Suprapubic skin (tissue), 3 donors: ENCODE measurements at regions not wholly inside any gene's neighbourhood (a gene's known extent, or its start where the extent isn't known, plus 50 kb on each side); places are given as distances from the start of the nearest gene placed in this dataset.

Experiments
- EP300 ChIP-seq: sonication (generic); formaldehyde crosslinking; IDR thresholded peaks from one replicate; pipeline ENCODE4 v1.6.1; 2017; ENCODE audit warnings: antibody characterized with exemption
- TF ChIP-seq, protein P1 (sequence below), 2 donors: fragments of 200-600 bp in 1 of 2; fragments of 450-650 bp in 1 of 2; sonication (generic) in 1 of 2; IDR thresholded peaks; one replicate each; pipeline ENCODE4 v1.5.1; 2016 to 2019; ENCODE audit warnings: antibody characterized with exemption in 2 of 2, mild to moderate bottlenecking in 1 of 2, moderate library complexity in 1 of 2

DNA sequence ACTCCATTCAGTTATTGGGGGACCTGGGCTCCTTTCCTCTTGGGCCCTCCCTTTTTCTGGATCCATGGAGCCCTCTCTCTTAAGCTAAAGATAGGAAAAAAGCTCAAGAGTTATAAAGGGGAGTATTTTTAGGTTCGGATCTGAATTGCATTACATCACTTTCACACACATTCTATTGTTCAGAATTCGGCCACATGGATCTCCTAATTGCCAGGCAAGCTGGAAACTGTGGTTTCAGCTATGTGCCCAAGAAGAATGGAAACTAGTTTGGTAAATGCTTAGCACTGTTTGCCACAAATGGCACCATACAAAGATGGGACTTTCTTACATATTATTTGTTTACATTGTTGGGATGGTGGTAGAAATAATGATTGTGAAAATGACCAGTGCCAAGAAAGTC is 145.6 kb downstream of the LRIG3 start:
- TF ChIP-seq, protein P1, sequence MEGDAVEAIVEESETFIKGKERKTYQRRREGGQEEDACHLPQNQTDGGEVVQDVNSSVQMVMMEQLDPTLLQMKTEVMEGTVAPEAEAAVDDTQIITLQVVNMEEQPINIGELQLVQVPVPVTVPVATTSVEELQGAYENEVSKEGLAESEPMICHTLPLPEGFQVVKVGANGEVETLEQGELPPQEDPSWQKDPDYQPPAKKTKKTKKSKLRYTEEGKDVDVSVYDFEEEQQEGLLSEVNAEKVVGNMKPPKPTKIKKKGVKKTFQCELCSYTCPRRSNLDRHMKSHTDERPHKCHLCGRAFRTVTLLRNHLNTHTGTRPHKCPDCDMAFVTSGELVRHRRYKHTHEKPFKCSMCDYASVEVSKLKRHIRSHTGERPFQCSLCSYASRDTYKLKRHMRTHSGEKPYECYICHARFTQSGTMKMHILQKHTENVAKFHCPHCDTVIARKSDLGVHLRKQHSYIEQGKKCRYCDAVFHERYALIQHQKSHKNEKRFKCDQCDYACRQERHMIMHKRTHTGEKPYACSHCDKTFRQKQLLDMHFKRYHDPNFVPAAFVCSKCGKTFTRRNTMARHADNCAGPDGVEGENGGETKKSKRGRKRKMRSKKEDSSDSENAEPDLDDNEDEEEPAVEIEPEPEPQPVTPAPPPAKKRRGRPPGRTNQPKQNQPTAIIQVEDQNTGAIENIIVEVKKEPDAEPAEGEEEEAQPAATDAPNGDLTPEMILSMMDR (IDR thresholded peaks at IDR 0.05), result no peak
- no peak for TF ChIP-seq EP300
